ENCODE measurements at regions not wholly inside any gene's neighbourhood (a gene's known extent, or its start where the extent isn't known, plus 50 kb on each side); places are given as distances from the start of the nearest gene placed in this dataset.

DNA sequence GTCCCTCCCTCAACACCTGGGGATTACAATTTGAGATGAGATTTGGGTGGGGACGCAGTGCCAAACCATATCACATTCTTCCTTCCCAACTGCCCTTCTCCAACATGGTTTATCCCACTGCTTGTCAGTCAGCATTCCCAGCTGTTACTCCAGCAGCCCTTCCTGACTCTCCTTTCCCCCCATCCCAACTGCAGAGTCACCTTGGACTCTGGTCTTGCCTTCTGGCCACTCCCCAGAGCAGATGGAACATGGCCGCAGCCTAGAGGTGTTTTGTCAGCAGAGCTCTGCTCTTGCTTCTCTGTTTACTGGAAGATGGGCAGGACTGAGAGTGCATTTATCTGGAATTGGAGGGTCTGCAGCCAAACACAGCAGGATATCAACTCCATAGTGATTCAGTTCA is 51.2 kb upstream of the MEX3C start:
- TF ChIP-seq, protein P1, sequence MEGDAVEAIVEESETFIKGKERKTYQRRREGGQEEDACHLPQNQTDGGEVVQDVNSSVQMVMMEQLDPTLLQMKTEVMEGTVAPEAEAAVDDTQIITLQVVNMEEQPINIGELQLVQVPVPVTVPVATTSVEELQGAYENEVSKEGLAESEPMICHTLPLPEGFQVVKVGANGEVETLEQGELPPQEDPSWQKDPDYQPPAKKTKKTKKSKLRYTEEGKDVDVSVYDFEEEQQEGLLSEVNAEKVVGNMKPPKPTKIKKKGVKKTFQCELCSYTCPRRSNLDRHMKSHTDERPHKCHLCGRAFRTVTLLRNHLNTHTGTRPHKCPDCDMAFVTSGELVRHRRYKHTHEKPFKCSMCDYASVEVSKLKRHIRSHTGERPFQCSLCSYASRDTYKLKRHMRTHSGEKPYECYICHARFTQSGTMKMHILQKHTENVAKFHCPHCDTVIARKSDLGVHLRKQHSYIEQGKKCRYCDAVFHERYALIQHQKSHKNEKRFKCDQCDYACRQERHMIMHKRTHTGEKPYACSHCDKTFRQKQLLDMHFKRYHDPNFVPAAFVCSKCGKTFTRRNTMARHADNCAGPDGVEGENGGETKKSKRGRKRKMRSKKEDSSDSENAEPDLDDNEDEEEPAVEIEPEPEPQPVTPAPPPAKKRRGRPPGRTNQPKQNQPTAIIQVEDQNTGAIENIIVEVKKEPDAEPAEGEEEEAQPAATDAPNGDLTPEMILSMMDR (IDR thresholded peaks at IDR 0.05; ENCODE audit: low read depth, low read length, missing control alignments), result no peak
- DNase-seq (ENCODE audit: low read depth), result no peak
- H3K4me3 ChIP-seq (ENCODE audit: low read depth, low read length), result no peak overlapping the region

DNA sequence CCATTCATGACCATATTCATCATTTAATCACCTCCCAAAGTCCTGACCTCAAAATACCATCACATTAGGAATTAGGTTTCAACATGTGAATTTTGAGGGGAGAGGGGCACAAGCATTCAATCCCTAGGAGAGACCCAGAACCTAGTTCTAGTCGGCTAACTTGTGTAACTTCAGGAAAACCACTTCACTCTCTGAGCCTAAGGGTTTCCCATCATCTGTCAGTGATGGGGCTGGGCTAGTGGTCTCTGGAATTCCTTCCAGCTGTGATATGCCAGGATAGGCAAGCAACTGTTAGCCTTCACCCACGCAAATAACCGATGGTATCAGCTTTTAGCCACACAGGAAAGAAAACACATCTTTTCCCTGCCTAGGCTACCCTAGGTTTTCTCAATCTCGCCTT is 52.5 kb upstream of the MEX3C start:
- TF ChIP-seq, protein P1 (IDR thresholded peaks at IDR 0.05; ENCODE audit: low read depth, low read length, missing control alignments), result no peak
- no peak overlapping the region for H3K4me3 ChIP-seq (ENCODE audit: low read depth, low read length)
- DNase-seq (ENCODE audit: low read depth), result no peak

DNA sequence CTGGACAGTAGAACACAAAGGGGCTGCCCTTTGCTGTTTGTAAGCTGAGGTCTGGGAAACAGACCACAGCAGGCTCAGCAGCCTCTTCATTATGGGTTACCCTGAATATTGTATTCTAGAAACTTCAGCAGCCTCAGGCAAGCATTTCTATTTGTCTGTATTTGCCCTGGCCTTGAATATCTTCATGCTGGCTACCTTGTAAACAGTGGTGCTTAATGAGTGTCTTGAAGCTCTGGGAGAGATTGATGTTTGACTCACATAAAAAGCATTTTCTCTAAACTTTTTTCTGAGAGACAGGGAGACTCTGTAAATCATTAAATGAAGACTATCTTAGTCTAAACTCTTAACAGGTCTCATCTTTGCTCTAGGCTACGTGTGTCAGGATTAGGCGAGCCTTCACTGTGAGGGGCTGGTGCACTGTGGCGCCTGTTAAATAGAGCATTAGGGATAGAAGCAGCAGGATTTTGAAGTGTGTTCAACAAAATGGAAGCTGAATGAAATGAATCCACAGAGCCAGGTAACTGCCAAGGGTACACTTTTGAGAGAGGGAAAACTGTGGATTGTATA is 53.1 kb upstream of the MEX3C start:
- no peak for DNase-seq (ENCODE audit: low read depth)
- no peak overlapping the region for H3K4me3 ChIP-seq (ENCODE audit: low read depth, low read length)
- TF ChIP-seq, protein P1 (IDR thresholded peaks at IDR 0.05; ENCODE audit: low read depth, low read length, missing control alignments), result no peak

DNA sequence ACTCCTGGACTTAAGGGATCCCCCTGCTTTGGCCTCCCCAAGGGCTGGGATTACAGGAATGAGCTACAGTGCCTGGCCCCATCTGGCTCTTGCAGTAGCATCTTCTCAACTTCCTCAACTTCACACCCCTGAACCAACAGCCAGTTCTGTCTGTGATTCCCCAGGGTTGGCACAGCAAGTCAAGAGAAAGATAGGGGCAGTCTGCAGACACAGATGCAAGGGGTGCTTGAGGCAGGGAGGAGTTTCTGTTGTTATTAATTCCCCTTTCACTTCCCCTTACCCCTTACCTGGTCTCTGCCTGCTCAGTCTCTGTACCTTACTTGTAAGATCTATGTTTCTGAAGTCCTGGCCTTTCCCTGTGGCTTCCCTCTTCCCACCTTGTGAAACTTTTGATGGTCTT is 54.1 kb upstream of the MEX3C start:
- DNase-seq (ENCODE audit: low read depth), result peak; percentile 70
- H3K4me3 ChIP-seq (ENCODE audit: low read depth, low read length), result no peak overlapping the region
- TF ChIP-seq, protein P1 (IDR thresholded peaks at IDR 0.05; ENCODE audit: low read depth, low read length, missing control alignments), result no peak

DNA sequence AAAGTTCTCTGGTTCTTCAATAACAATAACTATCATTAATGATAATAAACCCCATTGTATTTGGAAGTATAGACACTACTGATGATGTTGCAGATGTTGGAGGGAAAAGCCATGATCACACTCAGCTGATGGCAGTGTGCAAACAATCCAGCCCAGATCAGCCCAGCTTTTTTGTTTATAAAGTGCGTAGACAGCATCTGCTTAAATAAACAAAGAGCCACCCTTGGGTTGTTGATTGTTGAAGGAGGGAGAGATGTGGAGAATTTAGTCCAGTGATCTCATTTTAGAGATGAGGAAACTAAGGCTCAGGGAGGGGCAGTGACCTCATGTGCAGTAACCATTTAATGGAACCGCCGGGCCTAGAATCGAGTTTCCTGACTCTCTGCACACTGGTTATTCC is 56.0 kb upstream of the MEX3C start:
- TF ChIP-seq, protein P1 (IDR thresholded peaks at IDR 0.05; ENCODE audit: low read depth, low read length, missing control alignments), result no peak
- no peak overlapping the region for H3K4me3 ChIP-seq (ENCODE audit: low read depth, low read length)
- no peak for DNase-seq (ENCODE audit: low read depth)

DNA sequence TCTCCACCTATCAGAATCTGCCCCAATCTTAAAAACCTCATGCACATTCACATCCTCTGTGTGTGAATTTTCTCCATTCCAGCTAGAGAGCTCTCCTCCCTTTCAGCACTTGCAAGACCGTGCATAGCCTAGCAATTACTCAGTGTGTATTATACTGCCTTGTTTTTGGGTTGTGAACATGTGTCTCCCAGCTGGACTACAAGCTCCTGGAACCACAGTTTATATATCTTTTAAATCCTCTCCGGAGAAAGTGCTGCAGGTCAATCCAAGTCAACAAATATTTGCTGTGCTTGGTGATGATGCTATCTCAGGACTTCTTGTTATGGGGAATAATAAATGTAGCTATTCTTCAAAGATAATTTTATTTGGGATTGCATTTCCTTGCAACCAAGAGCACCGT is 58.2 kb upstream of the MEX3C start:
- no peak for DNase-seq (ENCODE audit: low read depth)
- H3K4me3 ChIP-seq (ENCODE audit: low read depth, low read length), result no peak overlapping the region
- TF ChIP-seq, protein P1 (IDR thresholded peaks at IDR 0.05; ENCODE audit: low read depth, low read length, missing control alignments), result no peak

DNA sequence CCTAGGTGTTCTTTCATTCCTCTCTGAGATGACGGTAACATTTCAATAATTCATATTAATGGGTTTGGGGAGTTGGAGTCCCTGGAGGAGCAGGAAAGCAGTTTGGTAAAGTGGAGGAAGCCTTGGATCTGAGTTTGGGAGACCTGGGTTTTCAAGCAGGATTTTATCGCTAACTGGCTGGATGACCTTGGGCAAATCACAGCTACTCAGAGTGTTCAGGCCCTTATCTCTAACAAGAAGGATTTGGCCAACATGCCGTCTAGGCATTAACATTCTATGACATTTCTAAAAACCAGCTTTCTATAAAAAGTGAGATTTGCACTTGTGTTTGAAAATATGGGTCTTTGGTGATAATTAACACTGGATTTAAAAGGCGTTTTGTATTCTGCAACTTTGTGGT is 59.7 kb upstream of the MEX3C start:
- DNase-seq (ENCODE audit: low read depth), result no peak
- no peak overlapping the region for H3K4me3 ChIP-seq (ENCODE audit: low read depth, low read length)
- TF ChIP-seq, protein P1 (IDR thresholded peaks at IDR 0.05; ENCODE audit: low read depth, low read length, missing control alignments), result no peak

Data from GM12864 (cell line).